A673 (cell line): ENCODE measurements at regions not wholly inside any gene's neighbourhood (a gene's known extent, or its start where the extent isn't known, plus 50 kb on each side); places are given as distances from the start of the nearest gene placed in this dataset.

ENCODE experiments used
- EZH2 ChIP-seq: fragments of 200-600 bp; sonication (generic); IDR thresholded peaks from 2 replicates; pipeline ENCODE4 v1.6.1; 2017; ENCODE audit warnings: borderline replicate concordance, low read depth, mild to moderate bottlenecking, mixed read lengths, antibody characterized with exemption, low read length; ENCODE audit not compliant: poor library complexity, severe bottlenecking
- TF ChIP-seq, protein P1 (sequence below): fragments of 300-800, 200-600 bp; sonication (generic); conservative IDR thresholded peaks from 2 replicates; pipeline ENCODE4 v1.5.1; 2017; ENCODE audit warnings: low read depth, mild to moderate bottlenecking, antibody characterized with exemption, low read length, moderate library complexity, mixed read lengths

- TF ChIP-seq, protein P1, sequence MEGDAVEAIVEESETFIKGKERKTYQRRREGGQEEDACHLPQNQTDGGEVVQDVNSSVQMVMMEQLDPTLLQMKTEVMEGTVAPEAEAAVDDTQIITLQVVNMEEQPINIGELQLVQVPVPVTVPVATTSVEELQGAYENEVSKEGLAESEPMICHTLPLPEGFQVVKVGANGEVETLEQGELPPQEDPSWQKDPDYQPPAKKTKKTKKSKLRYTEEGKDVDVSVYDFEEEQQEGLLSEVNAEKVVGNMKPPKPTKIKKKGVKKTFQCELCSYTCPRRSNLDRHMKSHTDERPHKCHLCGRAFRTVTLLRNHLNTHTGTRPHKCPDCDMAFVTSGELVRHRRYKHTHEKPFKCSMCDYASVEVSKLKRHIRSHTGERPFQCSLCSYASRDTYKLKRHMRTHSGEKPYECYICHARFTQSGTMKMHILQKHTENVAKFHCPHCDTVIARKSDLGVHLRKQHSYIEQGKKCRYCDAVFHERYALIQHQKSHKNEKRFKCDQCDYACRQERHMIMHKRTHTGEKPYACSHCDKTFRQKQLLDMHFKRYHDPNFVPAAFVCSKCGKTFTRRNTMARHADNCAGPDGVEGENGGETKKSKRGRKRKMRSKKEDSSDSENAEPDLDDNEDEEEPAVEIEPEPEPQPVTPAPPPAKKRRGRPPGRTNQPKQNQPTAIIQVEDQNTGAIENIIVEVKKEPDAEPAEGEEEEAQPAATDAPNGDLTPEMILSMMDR, result no peak
- no peak for TF ChIP-seq EZH2
These were observed 187.4 kb downstream of the NEBL start for GRCh38 chr10:20709708-20710107.
